IMR-90 (cell line): ENCODE measurements at regions not wholly inside any gene's neighbourhood (a gene's known extent, or its start where the extent isn't known, plus 50 kb on each side); places are given as distances from the start of the nearest gene placed in this dataset.

Experiments
- ATAC-seq: fragments of 200-7000 bp; cut with Tn5 transposase; 2 replicates; pipeline ENCODE4 v1.9.1; 2020; ENCODE audit warnings: low read depth, mild to moderate bottlenecking, moderate library complexity
- BruUV-seq: library from RNA; stranded (reverse); fragments of 400-500 nt; replicated peaks from 2 replicates; lab custom pipeline; 2021; lab: Mats Ljungman, UMichigan
- CTCF ChIA-PET: fragments of 300-600 bp; formaldehyde crosslinking; extraction: SDS; loops from one replicate; lab custom pipeline; 2021; ENCODE audit warnings: antibody characterized with exemption; lab: Yijun Ruan, JAX
- POLR2A ChIA-PET: fragments of 300-600 bp; sonication (Branson Sonifier 250); formaldehyde crosslinking; loops from one replicate; lab custom pipeline; 2022; ENCODE audit warnings: antibody characterized with exemption; ENCODE audit not compliant: unreplicated experiment; lab: Charles Lee
- DNase-seq: peaks from one replicate; pipeline ENCODE4 v3.0.0; 2013
- H2AFZ ChIP-seq: replicated peaks from 2 replicates; pipeline ENCODE3; 2013; ENCODE audit warnings: low read length, mild to moderate bottlenecking; ENCODE audit not compliant: poor library complexity
- H2AK5ac ChIP-seq: 2 replicates; pipeline ENCODE4 v1.6.1; 2013; ENCODE audit warnings: low read depth, low read length, inconsistent platforms
- H2AK9ac ChIP-seq: replicated peaks from 2 replicates; pipeline ENCODE3; 2013; ENCODE audit warnings: mild to moderate bottlenecking, low read depth, low read length, moderate library complexity; ENCODE audit not compliant: poor library complexity
- H2BK120ac ChIP-seq: 2 replicates; pipeline ENCODE4 v1.6.1; 2013; ENCODE audit warnings: low read depth, low read length, inconsistent platforms
- H2BK15ac ChIP-seq: 3 replicates; pipeline ENCODE4 v1.6.1; 2013; ENCODE audit warnings: low read depth, low read length, inconsistent platforms
- H2BK20ac ChIP-seq: 2 replicates; pipeline ENCODE4 v1.6.1; 2013; ENCODE audit warnings: low read depth, mild to moderate bottlenecking, inconsistent platforms, low read length, moderate library complexity
- H2BK5ac ChIP-seq: 2 replicates; pipeline ENCODE4 v1.6.1; 2013; ENCODE audit warnings: mild to moderate bottlenecking, low read depth, low read length, inconsistent platforms; ENCODE audit not compliant: poor library complexity, severe bottlenecking
- H3K14ac ChIP-seq: replicated peaks from 2 replicates; pipeline ENCODE4 v1.6.1; 2013; ENCODE audit warnings: low read depth, low read length, inconsistent platforms
- H3K18ac ChIP-seq: 2 replicates; pipeline ENCODE4 v1.6.1; 2013; ENCODE audit warnings: low read depth, low read length, control low read depth
- H3K23ac ChIP-seq: 2 replicates; pipeline ENCODE4 v1.6.1; 2013; ENCODE audit warnings: low read depth, low read length, inconsistent platforms
- H3K27ac ChIP-seq: 2 replicates; pipeline ENCODE4 v1.5.1; 2013; ENCODE audit warnings: mild to moderate bottlenecking, control low read depth, low read length; ENCODE audit not compliant: insufficient read depth
- H3K27me3 ChIP-seq: 2 replicates; pipeline ENCODE4 v1.6.1; 2013; ENCODE audit warnings: low read length; ENCODE audit not compliant: control insufficient read depth, insufficient read depth
- H3K36me3 ChIP-seq: 2 replicates; pipeline ENCODE4 v1.6.1; 2013; ENCODE audit warnings: low read length, mixed read lengths; ENCODE audit not compliant: control insufficient read depth, insufficient read depth
- H3K4ac ChIP-seq: 2 replicates; pipeline ENCODE4 v1.6.1; 2013; ENCODE audit warnings: low read depth, low read length, inconsistent platforms
- H3K4me1 ChIP-seq: 2 replicates; pipeline ENCODE4 v1.6.1; 2013; ENCODE audit warnings: low read length, mixed read lengths; ENCODE audit not compliant: control insufficient read depth, insufficient read depth
- H3K4me2 ChIP-seq: 2 replicates; pipeline ENCODE4 v1.6.1; 2013; ENCODE audit warnings: low read depth, mild to moderate bottlenecking, control low read depth, low read length, moderate library complexity
- H3K4me3 ChIP-seq: 2 replicates; pipeline ENCODE4 v1.5.1; 2013; ENCODE audit warnings: low read depth, mild to moderate bottlenecking, control low read depth, low read length, moderate library complexity; ENCODE audit not compliant: insufficient read depth
- H3K56ac ChIP-seq: 2 replicates; pipeline ENCODE4 v1.6.1; 2013; ENCODE audit warnings: low read length, inconsistent platforms; ENCODE audit not compliant: insufficient read depth; ENCODE audit errors: extremely low read depth
- H3K79me1 ChIP-seq, 2 experiments: 2 replicates each; pipeline ENCODE4 v1.6.1; 2013; ENCODE audit warnings: low read length in 2 of 2, inconsistent platforms in 1 of 2, low read depth in 1 of 2
- H3K9ac ChIP-seq: 2 replicates; pipeline ENCODE4 v1.6.1; 2013; ENCODE audit warnings: low read depth, low read length, control low read depth
- H3K9me1 ChIP-seq: 2 replicates; pipeline ENCODE4 v1.6.1; 2013; ENCODE audit warnings: low read length, inconsistent platforms; ENCODE audit not compliant: insufficient read depth
- H3K9me3 ChIP-seq: 2 replicates; pipeline ENCODE4 v1.6.1; 2013; ENCODE audit warnings: low read length; ENCODE audit not compliant: control insufficient read depth, insufficient read depth
- H4K20me1 ChIP-seq: 2 replicates; pipeline ENCODE4 v1.6.1; 2013; ENCODE audit warnings: low read length, inconsistent platforms; ENCODE audit not compliant: insufficient read depth
- H4K5ac ChIP-seq: 2 replicates; pipeline ENCODE4 v1.6.1; 2013; ENCODE audit warnings: mild to moderate bottlenecking, low read depth, low read length, control low read depth
- H4K8ac ChIP-seq, 2 experiments: 2 replicates each; pipeline ENCODE4 v1.6.1; 2013; ENCODE audit warnings: low read depth in 2 of 2, low read length in 2 of 2, control low read depth in 1 of 2, inconsistent platforms in 1 of 2
- H4K91ac ChIP-seq: 2 replicates; pipeline ENCODE4 v1.6.1; 2013; ENCODE audit warnings: low read depth, low read length, inconsistent platforms; ENCODE audit not compliant: insufficient read depth
- BHLHE40 ChIP-seq: fragments of 150-350 bp; IDR thresholded peaks from 2 replicates; pipeline ENCODE4 v1.6.1; 2016; ENCODE audit warnings: mild to moderate bottlenecking, low read depth, low read length
- CEBPB ChIP-seq: IDR thresholded peaks from 2 replicates; pipeline ENCODE4 v1.6.1; 2012; ENCODE audit warnings: low read depth, low read length, improper control_type of control experiment
- FOS ChIP-seq: fragments of 150-350 bp; IDR thresholded peaks from 2 replicates; pipeline ENCODE4 v1.6.1; 2016; ENCODE audit warnings: low read depth, low read length
- MAFK ChIP-seq: IDR thresholded peaks from 2 replicates; pipeline ENCODE4 v1.6.1; 2012; ENCODE audit warnings: low read depth, low read length, improper control_type of control experiment
- MXI1 ChIP-seq: IDR thresholded peaks from 2 replicates; pipeline ENCODE4 v1.6.1; 2012; ENCODE audit warnings: low read depth, mild to moderate bottlenecking, low read length, moderate library complexity, borderline replicate concordance
- NFE2L2 ChIP-seq: fragments of 150-350 bp; IDR thresholded peaks from 2 replicates; pipeline ENCODE4 v1.6.1; 2016; ENCODE audit warnings: low read depth, mild to moderate bottlenecking, low read length
- POLR2A ChIP-seq: IDR thresholded peaks from 2 replicates; pipeline ENCODE4 v1.6.1; 2012; ENCODE audit warnings: mild to moderate bottlenecking, low read depth, low read length
- RAD21 ChIP-seq: IDR thresholded peaks from 2 replicates; pipeline ENCODE4 v1.6.1; 2012; ENCODE audit warnings: low read length, improper control_type of control experiment
- RCOR1 ChIP-seq: IDR thresholded peaks from 2 replicates; pipeline ENCODE4 v1.6.1; 2012; ENCODE audit warnings: mild to moderate bottlenecking, low read length, improper control_type of control experiment; ENCODE audit not compliant: insufficient replicate concordance
- RFX5 ChIP-seq: IDR thresholded peaks from 2 replicates; pipeline ENCODE4 v1.8.0; 2012; ENCODE audit warnings: low read depth, mild to moderate bottlenecking, low read length, moderate library complexity
- SMC3 ChIP-seq: fragments of 150-350 bp; IDR thresholded peaks from 2 replicates; pipeline ENCODE4 v1.6.1; 2016; ENCODE audit warnings: low read depth, mild to moderate bottlenecking, antibody characterized with exemption, low read length, moderate library complexity
- WGBS, 2 experiments: methylation state at CpG; one replicate each; pipeline versions ENCODE4 v1.1.5 to v1.1.7; 2013; ENCODE audit warnings: missing lambda C conversion rate in 2 of 2; ENCODE audit not compliant: insufficient read length in 1 of 2; ENCODE audit errors: extremely low coverage in 2 of 2; 5-methylcytosine and 5-hydroxymethylcytosine counted together
- dilution Hi-C: fragments of 300-500 bp; cut with HindIII; formaldehyde crosslinking; loops from one replicate; pipeline ENCODE4 v1.14.3; 2018; ENCODE audit warnings: low sequenced_read_pairs; ENCODE audit not compliant: unreplicated experiment
- in situ Hi-C: fragments of 300-500 bp; cut with MboI; formaldehyde crosslinking; loops from 3 replicates; pipeline ENCODE4 v1.14.3; 2019; ENCODE audit warnings: low sequenced_read_pairs, inconsistent platforms, mixed read lengths
- intact Hi-C: fragments of 100-400 bp; cut with micrococcal nuclease; formaldehyde crosslinking; loops from 2 replicates; pipeline ENCODE4 v1.10.0; 2022
- TF ChIP-seq, protein P1 (sequence below): conservative IDR thresholded peaks from 2 replicates; pipeline ENCODE4 v1.5.1; 2012; ENCODE audit warnings: mild to moderate bottlenecking, low read depth, low read length, improper control_type of control experiment

GRCh38 chr12:86796550-86796949 lies 540.4 kb upstream of the MGAT4C start:
- no peaks in the 10 kb centered on the region for H3K9me1 ChIP-seq
- H4K5ac ChIP-seq: no peak overlapping the region
- no peak overlapping the region for H2BK5ac ChIP-seq
- TF ChIP-seq CEBPB (no peak), BHLHE40 (no peak), MXI1 (no peak), RCOR1 (no peak), NFE2L2 (no peak), RFX5 (no peak), RAD21 (no peak), MAFK (no peak), FOS (no peak), POLR2A (no peak), SMC3 (no peak)
- TF ChIP-seq, protein P1, sequence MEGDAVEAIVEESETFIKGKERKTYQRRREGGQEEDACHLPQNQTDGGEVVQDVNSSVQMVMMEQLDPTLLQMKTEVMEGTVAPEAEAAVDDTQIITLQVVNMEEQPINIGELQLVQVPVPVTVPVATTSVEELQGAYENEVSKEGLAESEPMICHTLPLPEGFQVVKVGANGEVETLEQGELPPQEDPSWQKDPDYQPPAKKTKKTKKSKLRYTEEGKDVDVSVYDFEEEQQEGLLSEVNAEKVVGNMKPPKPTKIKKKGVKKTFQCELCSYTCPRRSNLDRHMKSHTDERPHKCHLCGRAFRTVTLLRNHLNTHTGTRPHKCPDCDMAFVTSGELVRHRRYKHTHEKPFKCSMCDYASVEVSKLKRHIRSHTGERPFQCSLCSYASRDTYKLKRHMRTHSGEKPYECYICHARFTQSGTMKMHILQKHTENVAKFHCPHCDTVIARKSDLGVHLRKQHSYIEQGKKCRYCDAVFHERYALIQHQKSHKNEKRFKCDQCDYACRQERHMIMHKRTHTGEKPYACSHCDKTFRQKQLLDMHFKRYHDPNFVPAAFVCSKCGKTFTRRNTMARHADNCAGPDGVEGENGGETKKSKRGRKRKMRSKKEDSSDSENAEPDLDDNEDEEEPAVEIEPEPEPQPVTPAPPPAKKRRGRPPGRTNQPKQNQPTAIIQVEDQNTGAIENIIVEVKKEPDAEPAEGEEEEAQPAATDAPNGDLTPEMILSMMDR: no peak
- H2AFZ ChIP-seq: no peak overlapping the region
- no peak overlapping the region for H3K18ac ChIP-seq
- H3K4ac ChIP-seq: no peak overlapping the region
- H3K9ac ChIP-seq: no peak overlapping the region
- dilution Hi-C loops: no loop called here
- ChIA-PET POLR2A (no interaction called here), CTCF (no interaction called here)
- H3K14ac ChIP-seq: no peak overlapping the region
- no peak overlapping the region for H3K23ac ChIP-seq
- no peak overlapping the region for H4K8ac ChIP-seq
- H2BK120ac ChIP-seq: no peak overlapping the region
- H3K9me3 ChIP-seq: no peaks in the 10 kb centered on the region
- no peak overlapping the region for H3K4me3 ChIP-seq
- no peak overlapping the region for H4K91ac ChIP-seq
- H3K36me3 ChIP-seq: no peaks in the 10 kb centered on the region
- H2AK5ac ChIP-seq: no peak overlapping the region
- no peaks in the 10 kb centered on the region for H3K4me1 ChIP-seq
- no peak overlapping the region for H2AK9ac ChIP-seq
- H2BK20ac ChIP-seq: no peak overlapping the region
- H3K79me1 ChIP-seq: no peaks in the 10 kb centered on the region
- no CpG with 5 or more reads among the region's 1 CpG for WGBS, 2 experiments
- intact Hi-C loops: no loop called here
- H3K27ac ChIP-seq: no peak overlapping the region
- DNase-seq (no peak), ATAC-seq (no peak)
- no peaks in the 10 kb centered on the region for H3K27me3 ChIP-seq
- in situ Hi-C loops: no loop called here
- no peak overlapping the region for H3K4me2 ChIP-seq
- no peak overlapping the region for H2BK15ac ChIP-seq
- BruUV-seq: no TSS peak
- H4K20me1 ChIP-seq: no peaks in the 10 kb centered on the region
- no peak overlapping the region for H3K56ac ChIP-seq
